IMR-90 (cell line): ENCODE measurements at regions not wholly inside any gene's neighbourhood (a gene's known extent, or its start where the extent isn't known, plus 50 kb on each side); places are given as distances from the start of the nearest gene placed in this dataset.
A peak's percentile ranks its signal among the peaks of the same experiment; 100 is the strongest.

ENCODE experiments used
- ATAC-seq: fragments of 200-7000 bp; cut with Tn5 transposase; 2 replicates; pipeline ENCODE4 v1.9.1; 2020; ENCODE audit warnings: low read depth, mild to moderate bottlenecking, moderate library complexity
- BruUV-seq: library from RNA; stranded (reverse); fragments of 400-500 nt; replicated peaks from 2 replicates; lab custom pipeline; 2021; lab: Mats Ljungman, UMichigan
- CTCF ChIA-PET: fragments of 300-600 bp; formaldehyde crosslinking; extraction: SDS; loops from one replicate; lab custom pipeline; 2021; ENCODE audit warnings: antibody characterized with exemption; lab: Yijun Ruan, JAX
- POLR2A ChIA-PET: fragments of 300-600 bp; sonication (Branson Sonifier 250); formaldehyde crosslinking; loops from one replicate; lab custom pipeline; 2022; ENCODE audit warnings: antibody characterized with exemption; ENCODE audit not compliant: unreplicated experiment; lab: Charles Lee
- DNase-seq: peaks from one replicate; pipeline ENCODE4 v3.0.0; 2013
- H2AFZ ChIP-seq: replicated peaks from 2 replicates; pipeline ENCODE3; 2013; ENCODE audit warnings: low read length, mild to moderate bottlenecking; ENCODE audit not compliant: poor library complexity
- H2AK5ac ChIP-seq: 2 replicates; pipeline ENCODE4 v1.6.1; 2013; ENCODE audit warnings: low read depth, low read length, inconsistent platforms
- H2AK9ac ChIP-seq: replicated peaks from 2 replicates; pipeline ENCODE3; 2013; ENCODE audit warnings: mild to moderate bottlenecking, low read depth, low read length, moderate library complexity; ENCODE audit not compliant: poor library complexity
- H2BK120ac ChIP-seq: 2 replicates; pipeline ENCODE4 v1.6.1; 2013; ENCODE audit warnings: low read depth, low read length, inconsistent platforms
- H2BK15ac ChIP-seq: 3 replicates; pipeline ENCODE4 v1.6.1; 2013; ENCODE audit warnings: low read depth, low read length, inconsistent platforms
- H2BK20ac ChIP-seq: 2 replicates; pipeline ENCODE4 v1.6.1; 2013; ENCODE audit warnings: low read depth, mild to moderate bottlenecking, inconsistent platforms, low read length, moderate library complexity
- H2BK5ac ChIP-seq: 2 replicates; pipeline ENCODE4 v1.6.1; 2013; ENCODE audit warnings: mild to moderate bottlenecking, low read depth, low read length, inconsistent platforms; ENCODE audit not compliant: poor library complexity, severe bottlenecking
- H3K14ac ChIP-seq: replicated peaks from 2 replicates; pipeline ENCODE4 v1.6.1; 2013; ENCODE audit warnings: low read depth, low read length, inconsistent platforms
- H3K18ac ChIP-seq: 2 replicates; pipeline ENCODE4 v1.6.1; 2013; ENCODE audit warnings: low read depth, low read length, control low read depth
- H3K23ac ChIP-seq: 2 replicates; pipeline ENCODE4 v1.6.1; 2013; ENCODE audit warnings: low read depth, low read length, inconsistent platforms
- H3K27ac ChIP-seq: 2 replicates; pipeline ENCODE4 v1.5.1; 2013; ENCODE audit warnings: mild to moderate bottlenecking, control low read depth, low read length; ENCODE audit not compliant: insufficient read depth
- H3K27me3 ChIP-seq: 2 replicates; pipeline ENCODE4 v1.6.1; 2013; ENCODE audit warnings: low read length; ENCODE audit not compliant: control insufficient read depth, insufficient read depth
- H3K36me3 ChIP-seq: 2 replicates; pipeline ENCODE4 v1.6.1; 2013; ENCODE audit warnings: low read length, mixed read lengths; ENCODE audit not compliant: control insufficient read depth, insufficient read depth
- H3K4ac ChIP-seq: 2 replicates; pipeline ENCODE4 v1.6.1; 2013; ENCODE audit warnings: low read depth, low read length, inconsistent platforms
- H3K4me1 ChIP-seq: 2 replicates; pipeline ENCODE4 v1.6.1; 2013; ENCODE audit warnings: low read length, mixed read lengths; ENCODE audit not compliant: control insufficient read depth, insufficient read depth
- H3K4me2 ChIP-seq: 2 replicates; pipeline ENCODE4 v1.6.1; 2013; ENCODE audit warnings: low read depth, mild to moderate bottlenecking, control low read depth, low read length, moderate library complexity
- H3K4me3 ChIP-seq: 2 replicates; pipeline ENCODE4 v1.5.1; 2013; ENCODE audit warnings: low read depth, mild to moderate bottlenecking, control low read depth, low read length, moderate library complexity; ENCODE audit not compliant: insufficient read depth
- H3K56ac ChIP-seq: 2 replicates; pipeline ENCODE4 v1.6.1; 2013; ENCODE audit warnings: low read length, inconsistent platforms; ENCODE audit not compliant: insufficient read depth; ENCODE audit errors: extremely low read depth
- H3K79me1 ChIP-seq, 2 experiments: 2 replicates each; pipeline ENCODE4 v1.6.1; 2013; ENCODE audit warnings: low read length in 2 of 2, inconsistent platforms in 1 of 2, low read depth in 1 of 2
- H3K9ac ChIP-seq: 2 replicates; pipeline ENCODE4 v1.6.1; 2013; ENCODE audit warnings: low read depth, low read length, control low read depth
- H3K9me1 ChIP-seq: 2 replicates; pipeline ENCODE4 v1.6.1; 2013; ENCODE audit warnings: low read length, inconsistent platforms; ENCODE audit not compliant: insufficient read depth
- H3K9me3 ChIP-seq: 2 replicates; pipeline ENCODE4 v1.6.1; 2013; ENCODE audit warnings: low read length; ENCODE audit not compliant: control insufficient read depth, insufficient read depth
- H4K20me1 ChIP-seq: 2 replicates; pipeline ENCODE4 v1.6.1; 2013; ENCODE audit warnings: low read length, inconsistent platforms; ENCODE audit not compliant: insufficient read depth
- H4K5ac ChIP-seq: 2 replicates; pipeline ENCODE4 v1.6.1; 2013; ENCODE audit warnings: mild to moderate bottlenecking, low read depth, low read length, control low read depth
- H4K8ac ChIP-seq, 2 experiments: 2 replicates each; pipeline ENCODE4 v1.6.1; 2013; ENCODE audit warnings: low read depth in 2 of 2, low read length in 2 of 2, control low read depth in 1 of 2, inconsistent platforms in 1 of 2
- H4K91ac ChIP-seq: 2 replicates; pipeline ENCODE4 v1.6.1; 2013; ENCODE audit warnings: low read depth, low read length, inconsistent platforms; ENCODE audit not compliant: insufficient read depth
- BHLHE40 ChIP-seq: fragments of 150-350 bp; IDR thresholded peaks from 2 replicates; pipeline ENCODE4 v1.6.1; 2016; ENCODE audit warnings: mild to moderate bottlenecking, low read depth, low read length
- FOS ChIP-seq: fragments of 150-350 bp; IDR thresholded peaks from 2 replicates; pipeline ENCODE4 v1.6.1; 2016; ENCODE audit warnings: low read depth, low read length
- MAFK ChIP-seq: IDR thresholded peaks from 2 replicates; pipeline ENCODE4 v1.6.1; 2012; ENCODE audit warnings: low read depth, low read length, improper control_type of control experiment
- MAZ ChIP-seq: IDR thresholded peaks from 2 replicates; pipeline ENCODE4 v1.6.1; 2012; ENCODE audit warnings: low read depth, mild to moderate bottlenecking, low read length, improper control_type of control experiment, moderate library complexity, borderline replicate concordance
- NFE2L2 ChIP-seq: fragments of 150-350 bp; IDR thresholded peaks from 2 replicates; pipeline ENCODE4 v1.6.1; 2016; ENCODE audit warnings: low read depth, mild to moderate bottlenecking, low read length
- POLR2A ChIP-seq: IDR thresholded peaks from 2 replicates; pipeline ENCODE4 v1.6.1; 2012; ENCODE audit warnings: mild to moderate bottlenecking, low read depth, low read length
- RAD21 ChIP-seq: IDR thresholded peaks from 2 replicates; pipeline ENCODE4 v1.6.1; 2012; ENCODE audit warnings: low read length, improper control_type of control experiment
- RCOR1 ChIP-seq: IDR thresholded peaks from 2 replicates; pipeline ENCODE4 v1.6.1; 2012; ENCODE audit warnings: mild to moderate bottlenecking, low read length, improper control_type of control experiment; ENCODE audit not compliant: insufficient replicate concordance
- SMC3 ChIP-seq: fragments of 150-350 bp; IDR thresholded peaks from 2 replicates; pipeline ENCODE4 v1.6.1; 2016; ENCODE audit warnings: low read depth, mild to moderate bottlenecking, antibody characterized with exemption, low read length, moderate library complexity
- WGBS, 2 experiments: methylation state at CpG; one replicate each; pipeline versions ENCODE4 v1.1.5 to v1.1.7; 2013; ENCODE audit warnings: missing lambda C conversion rate in 2 of 2; ENCODE audit not compliant: insufficient read length in 1 of 2; ENCODE audit errors: extremely low coverage in 2 of 2; 5-methylcytosine and 5-hydroxymethylcytosine counted together
- dilution Hi-C: fragments of 300-500 bp; cut with HindIII; formaldehyde crosslinking; loops from one replicate; pipeline ENCODE4 v1.14.3; 2018; ENCODE audit warnings: low sequenced_read_pairs; ENCODE audit not compliant: unreplicated experiment
- in situ Hi-C: fragments of 300-500 bp; cut with MboI; formaldehyde crosslinking; loops from 3 replicates; pipeline ENCODE4 v1.14.3; 2019; ENCODE audit warnings: low sequenced_read_pairs, inconsistent platforms, mixed read lengths
- intact Hi-C: fragments of 100-400 bp; cut with micrococcal nuclease; formaldehyde crosslinking; loops from 2 replicates; pipeline ENCODE4 v1.10.0; 2022
- TF ChIP-seq, protein P1 (sequence below): fragments of 150-350 bp; IDR thresholded peaks from 2 replicates; pipeline ENCODE4 v1.6.1; 2016; ENCODE audit warnings: low read depth, mild to moderate bottlenecking, low read length, moderate library complexity, borderline replicate concordance
- TF ChIP-seq, protein P2 (sequence below): conservative IDR thresholded peaks from 2 replicates; pipeline ENCODE4 v1.5.1; 2012; ENCODE audit warnings: mild to moderate bottlenecking, low read depth, low read length, improper control_type of control experiment
- TF ChIP-seq, protein P3 (sequence below): fragments of 150-350 bp; IDR thresholded peaks from 2 replicates; pipeline ENCODE4 v1.6.1; 2017; ENCODE audit warnings: mild to moderate bottlenecking, antibody characterized with exemption, low read length, low read depth

DNA sequence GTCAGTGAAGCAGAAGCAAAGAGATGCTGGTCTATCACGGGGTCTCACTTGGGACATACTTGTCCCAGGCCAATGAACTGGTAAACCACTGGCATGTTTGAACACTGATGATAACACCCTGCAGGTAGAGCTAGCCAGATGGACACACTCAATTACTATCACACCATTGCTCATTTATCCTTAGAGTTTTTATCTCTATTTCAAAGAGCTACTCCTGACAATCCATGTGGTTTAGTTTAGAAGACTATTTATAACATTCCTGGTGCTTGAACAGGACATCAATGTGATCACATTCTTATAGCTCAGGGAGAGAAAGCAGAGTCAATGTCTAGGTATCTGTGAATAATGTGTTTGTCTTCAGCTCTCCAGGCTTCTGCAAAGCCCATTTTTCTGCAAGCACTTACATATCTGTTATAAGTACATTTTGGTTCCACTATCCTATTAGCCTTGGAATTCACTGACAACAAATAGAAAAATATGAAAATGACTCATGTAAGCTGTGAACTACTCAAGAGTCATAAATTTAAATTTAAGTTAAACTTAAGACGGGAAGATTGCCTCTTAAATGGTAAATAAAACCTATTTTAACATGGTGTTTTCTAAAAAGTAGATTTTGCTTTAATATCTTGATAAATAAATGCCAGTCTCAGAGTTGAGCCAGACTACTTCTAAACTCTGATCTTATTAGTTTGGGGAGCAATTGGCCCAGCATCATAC, 106.7 kb upstream of the MBL2 start:
- no peak overlapping the region for H2AK9ac ChIP-seq
- H4K91ac ChIP-seq = no peak overlapping the region
- peaks cover 5% of the 10 kb centered on the region; the same call in 1 of the 2 replicates for H3K27me3 ChIP-seq
- H3K4ac ChIP-seq = no peak overlapping the region
- no peak overlapping the region for H4K8ac ChIP-seq
- POLR2A ChIA-PET = no interaction called here
- H2AK5ac ChIP-seq = no peak overlapping the region
- no peak overlapping the region for H3K56ac ChIP-seq
- H2AFZ ChIP-seq = no peak overlapping the region
- no peak overlapping the region for H3K4me2 ChIP-seq
- H2BK5ac ChIP-seq = no peak overlapping the region
- 60% methylated on average over 1 of the region's 2 CpGs; no CpG with 5 or more reads in 1 of the 2 experiments for WGBS, 2 experiments
- CTCF ChIA-PET = interaction anchor here (0.6 kb wide), 1 partner anchor 15 kb away, joined by 3 read pairs; no protein-coding TSS in a partner anchor
- H2BK15ac ChIP-seq = no peak overlapping the region
- intact Hi-C loops (no loop called here), dilution Hi-C loops (no loop called here), in situ Hi-C loops (no loop called here)
- TF ChIP-seq BHLHE40 = no peak
- no peak for TF ChIP-seq MAFK
- TF ChIP-seq, protein P1, sequence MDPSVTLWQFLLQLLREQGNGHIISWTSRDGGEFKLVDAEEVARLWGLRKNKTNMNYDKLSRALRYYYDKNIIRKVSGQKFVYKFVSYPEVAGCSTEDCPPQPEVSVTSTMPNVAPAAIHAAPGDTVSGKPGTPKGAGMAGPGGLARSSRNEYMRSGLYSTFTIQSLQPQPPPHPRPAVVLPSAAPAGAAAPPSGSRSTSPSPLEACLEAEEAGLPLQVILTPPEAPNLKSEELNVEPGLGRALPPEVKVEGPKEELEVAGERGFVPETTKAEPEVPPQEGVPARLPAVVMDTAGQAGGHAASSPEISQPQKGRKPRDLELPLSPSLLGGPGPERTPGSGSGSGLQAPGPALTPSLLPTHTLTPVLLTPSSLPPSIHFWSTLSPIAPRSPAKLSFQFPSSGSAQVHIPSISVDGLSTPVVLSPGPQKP = no peak
- TF ChIP-seq NFE2L2 = no peak
- no peak for TF ChIP-seq POLR2A
- no peak for TF ChIP-seq MAZ
- no peak for TF ChIP-seq FOS
- TF ChIP-seq, protein P2, sequence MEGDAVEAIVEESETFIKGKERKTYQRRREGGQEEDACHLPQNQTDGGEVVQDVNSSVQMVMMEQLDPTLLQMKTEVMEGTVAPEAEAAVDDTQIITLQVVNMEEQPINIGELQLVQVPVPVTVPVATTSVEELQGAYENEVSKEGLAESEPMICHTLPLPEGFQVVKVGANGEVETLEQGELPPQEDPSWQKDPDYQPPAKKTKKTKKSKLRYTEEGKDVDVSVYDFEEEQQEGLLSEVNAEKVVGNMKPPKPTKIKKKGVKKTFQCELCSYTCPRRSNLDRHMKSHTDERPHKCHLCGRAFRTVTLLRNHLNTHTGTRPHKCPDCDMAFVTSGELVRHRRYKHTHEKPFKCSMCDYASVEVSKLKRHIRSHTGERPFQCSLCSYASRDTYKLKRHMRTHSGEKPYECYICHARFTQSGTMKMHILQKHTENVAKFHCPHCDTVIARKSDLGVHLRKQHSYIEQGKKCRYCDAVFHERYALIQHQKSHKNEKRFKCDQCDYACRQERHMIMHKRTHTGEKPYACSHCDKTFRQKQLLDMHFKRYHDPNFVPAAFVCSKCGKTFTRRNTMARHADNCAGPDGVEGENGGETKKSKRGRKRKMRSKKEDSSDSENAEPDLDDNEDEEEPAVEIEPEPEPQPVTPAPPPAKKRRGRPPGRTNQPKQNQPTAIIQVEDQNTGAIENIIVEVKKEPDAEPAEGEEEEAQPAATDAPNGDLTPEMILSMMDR = no peak
- TF ChIP-seq, protein P3, sequence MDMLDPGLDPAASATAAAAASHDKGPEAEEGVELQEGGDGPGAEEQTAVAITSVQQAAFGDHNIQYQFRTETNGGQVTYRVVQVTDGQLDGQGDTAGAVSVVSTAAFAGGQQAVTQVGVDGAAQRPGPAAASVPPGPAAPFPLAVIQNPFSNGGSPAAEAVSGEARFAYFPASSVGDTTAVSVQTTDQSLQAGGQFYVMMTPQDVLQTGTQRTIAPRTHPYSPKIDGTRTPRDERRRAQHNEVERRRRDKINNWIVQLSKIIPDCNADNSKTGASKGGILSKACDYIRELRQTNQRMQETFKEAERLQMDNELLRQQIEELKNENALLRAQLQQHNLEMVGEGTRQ = no peak
- TF ChIP-seq RAD21 = no peak
- no peak for TF ChIP-seq SMC3
- TF ChIP-seq RCOR1 = no peak
- ATAC-seq = no peak
- H2BK120ac ChIP-seq = no peak overlapping the region
- no peak overlapping the region for H3K4me3 ChIP-seq
- no peak overlapping the region for H3K9ac ChIP-seq
- H4K5ac ChIP-seq = no peak overlapping the region
- H3K18ac ChIP-seq = no peak overlapping the region
- H3K9me1 ChIP-seq = no peaks in the 10 kb centered on the region
- H3K14ac ChIP-seq = no peak overlapping the region
- peak; percentile 5 for DNase-seq
- H3K4me1 ChIP-seq = no peaks in the 10 kb centered on the region
- H3K79me1 ChIP-seq = no peaks in the 10 kb centered on the region
- H2BK20ac ChIP-seq = no peak overlapping the region
- BruUV-seq = no TSS peak
- H3K36me3 ChIP-seq = no peaks in the 10 kb centered on the region
- H3K23ac ChIP-seq = no peak overlapping the region
- H3K27ac ChIP-seq = no peak overlapping the region
- no peaks in the 10 kb centered on the region for H4K20me1 ChIP-seq
- no peaks in the 10 kb centered on the region for H3K9me3 ChIP-seq
